ENCODE measurements at regions not wholly inside any gene's neighbourhood (a gene's known extent, or its start where the extent isn't known, plus 50 kb on each side); places are given as distances from the start of the nearest gene placed in this dataset.

GRCh38 chr14:85824526-85824925 lies 294.6 kb downstream of the FLRT2 start:
- Mint-ChIP-seq H3K27ac (no peak overlapping the region), H3K36me3 (ENCODE audit: low read depth) (no peaks in the 10 kb centered on the region), H3K27me3 (no peaks in the 10 kb centered on the region), H3K4me1 (ENCODE audit: low read depth) (no peaks in the 10 kb centered on the region), H3K9me3 (no peaks in the 10 kb centered on the region), H3K4me3 (no peak overlapping the region)

- H3K9me3 Mint-ChIP-seq, result no peaks in the 10 kb centered on the region
- H3K4me1 Mint-ChIP-seq (ENCODE audit: low read depth), result no peaks in the 10 kb centered on the region
- H3K36me3 Mint-ChIP-seq (ENCODE audit: low read depth), result no peaks in the 10 kb centered on the region
- H3K27me3 Mint-ChIP-seq, result no peaks in the 10 kb centered on the region
- no peak overlapping the region for H3K27ac Mint-ChIP-seq
- H3K4me3 Mint-ChIP-seq, result no peak overlapping the region
Observed at GRCh38 chr14:85822236-85822635, 292.3 kb downstream of the FLRT2 start.

GRCh38 chr14:85817430-85817829 lies 287.5 kb downstream of the FLRT2 start:
- H3K36me3 Mint-ChIP-seq (ENCODE audit: low read depth), result no peaks in the 10 kb centered on the region
- no peaks in the 10 kb centered on the region for H3K27me3 Mint-ChIP-seq
- H3K9me3 Mint-ChIP-seq, result peaks cover 3% of the 10 kb centered on the region
- no peak overlapping the region for H3K27ac Mint-ChIP-seq
- no peaks in the 10 kb centered on the region for H3K4me1 Mint-ChIP-seq (ENCODE audit: low read depth)
- H3K4me3 Mint-ChIP-seq, result no peak overlapping the region

GRCh38 chr14:85813040-85813439 lies 283.1 kb downstream of the FLRT2 start:
- H3K9me3 Mint-ChIP-seq, result peaks cover 7% of the 10 kb centered on the region
- H3K4me3 Mint-ChIP-seq, result no peak overlapping the region
- no peaks in the 10 kb centered on the region for H3K4me1 Mint-ChIP-seq (ENCODE audit: low read depth)
- no peak overlapping the region for H3K27ac Mint-ChIP-seq
- no peaks in the 10 kb centered on the region for H3K36me3 Mint-ChIP-seq (ENCODE audit: low read depth)
- peaks cover 7% of the 10 kb centered on the region for H3K27me3 Mint-ChIP-seq

GRCh38 chr14:85811340-85811739 lies 281.4 kb downstream of the FLRT2 start:
- H3K4me1 Mint-ChIP-seq (ENCODE audit: low read depth), result no peaks in the 10 kb centered on the region

GRCh38 chr14:85799668-85800067 lies 269.7 kb downstream of the FLRT2 start:
- no peak overlapping the region for H3K4me3 Mint-ChIP-seq
- no peaks in the 10 kb centered on the region for H3K36me3 Mint-ChIP-seq (ENCODE audit: low read depth)

More at GRCh38 chr14:85811340-85811739, 281.4 kb downstream of the FLRT2 start:
- Mint-ChIP-seq H3K4me3 (no peak overlapping the region), H3K27me3 (peaks cover 7% of the 10 kb centered on the region), H3K27ac (no peak overlapping the region), H3K36me3 (ENCODE audit: low read depth) (no peaks in the 10 kb centered on the region), H3K9me3 (peaks cover 11% of the 10 kb centered on the region)

GRCh38 chr14:85798856-85799255 lies 268.9 kb downstream of the FLRT2 start:
- Mint-ChIP-seq H3K4me1 (ENCODE audit: low read depth) (no peaks in the 10 kb centered on the region), H3K27me3 (no peaks in the 10 kb centered on the region), H3K36me3 (ENCODE audit: low read depth) (no peaks in the 10 kb centered on the region), H3K4me3 (no peak overlapping the region), H3K27ac (no peak overlapping the region), H3K9me3 (peaks cover 3% of the 10 kb centered on the region)

More at GRCh38 chr14:85799668-85800067, 269.7 kb downstream of the FLRT2 start:
- peaks cover 3% of the 10 kb centered on the region for H3K9me3 Mint-ChIP-seq
- H3K27me3 Mint-ChIP-seq, result no peaks in the 10 kb centered on the region
- H3K4me1 Mint-ChIP-seq (ENCODE audit: low read depth), result no peaks in the 10 kb centered on the region
- H3K27ac Mint-ChIP-seq, result no peak overlapping the region

- no peak overlapping the region for H3K27ac Mint-ChIP-seq
- peaks cover 6% of the 10 kb centered on the region for H3K4me1 Mint-ChIP-seq (ENCODE audit: low read depth)
- no peak overlapping the region for H3K4me3 Mint-ChIP-seq
- no peaks in the 10 kb centered on the region for H3K27me3 Mint-ChIP-seq
- no peaks in the 10 kb centered on the region for H3K9me3 Mint-ChIP-seq
- H3K36me3 Mint-ChIP-seq (ENCODE audit: low read depth), result no peaks in the 10 kb centered on the region
Observed at GRCh38 chr14:85793533-85793932, 263.6 kb downstream of the FLRT2 start.

GRCh38 chr14:85789506-85789905 lies 259.6 kb downstream of the FLRT2 start:
- Mint-ChIP-seq H3K9me3 (no peaks in the 10 kb centered on the region), H3K4me1 (ENCODE audit: low read depth) (peaks cover 6% of the 10 kb centered on the region), H3K27me3 (no peaks in the 10 kb centered on the region), H3K4me3 (no peak overlapping the region), H3K36me3 (ENCODE audit: low read depth) (no peaks in the 10 kb centered on the region), H3K27ac (no peak overlapping the region)

GRCh38 chr14:85788470-85789233 lies 258.7 kb downstream of the FLRT2 start:
- Mint-ChIP-seq H3K9me3 (no peaks in the 10 kb centered on the region), H3K36me3 (ENCODE audit: low read depth) (no peaks in the 10 kb centered on the region), H3K4me1 (ENCODE audit: low read depth) (peaks cover 6% of the 10 kb centered on the region), H3K27ac (no peak overlapping the region), H3K4me3 (no peak overlapping the region), H3K27me3 (no peaks in the 10 kb centered on the region)

- H3K36me3 Mint-ChIP-seq (ENCODE audit: low read depth), result no peaks in the 10 kb centered on the region
- H3K4me1 Mint-ChIP-seq (ENCODE audit: low read depth), result no peaks in the 10 kb centered on the region
- no peak overlapping the region for H3K27ac Mint-ChIP-seq
- peaks cover 3% of the 10 kb centered on the region for H3K27me3 Mint-ChIP-seq
- H3K4me3 Mint-ChIP-seq, result no peak overlapping the region
- H3K9me3 Mint-ChIP-seq, result peaks cover 2% of the 10 kb centered on the region
Observed at GRCh38 chr14:85766295-85766694, 236.4 kb downstream of the FLRT2 start.

- no peak overlapping the region for H3K4me3 Mint-ChIP-seq
- no peaks in the 10 kb centered on the region for H3K4me1 Mint-ChIP-seq (ENCODE audit: low read depth)
- peaks cover 2% of the 10 kb centered on the region for H3K9me3 Mint-ChIP-seq
Observed at GRCh38 chr14:85764822-85765221, 234.9 kb downstream of the FLRT2 start.

GRCh38 chr14:85762526-85762925 lies 232.6 kb downstream of the FLRT2 start:
- Mint-ChIP-seq H3K27me3 (no peaks in the 10 kb centered on the region), H3K4me3 (no peak overlapping the region), H3K9me3 (peaks cover 2% of the 10 kb centered on the region)

More at GRCh38 chr14:85764822-85765221, 234.9 kb downstream of the FLRT2 start:
- Mint-ChIP-seq H3K36me3 (ENCODE audit: low read depth) (no peaks in the 10 kb centered on the region), H3K27me3 (peaks cover 3% of the 10 kb centered on the region), H3K27ac (no peak overlapping the region)

GRCh38 chr14:85752175-85752574 lies 222.2 kb downstream of the FLRT2 start:
- Mint-ChIP-seq H3K4me1 (ENCODE audit: low read depth) (no peaks in the 10 kb centered on the region), H3K9me3 (peaks cover 5% of the 10 kb centered on the region), H3K36me3 (ENCODE audit: low read depth) (no peaks in the 10 kb centered on the region), H3K4me3 (no peak overlapping the region), H3K27ac (no peak overlapping the region), H3K27me3 (no peaks in the 10 kb centered on the region)

More at GRCh38 chr14:85762526-85762925, 232.6 kb downstream of the FLRT2 start:
- no peaks in the 10 kb centered on the region for H3K36me3 Mint-ChIP-seq (ENCODE audit: low read depth)
- H3K27ac Mint-ChIP-seq, result no peak overlapping the region
- no peaks in the 10 kb centered on the region for H3K4me1 Mint-ChIP-seq (ENCODE audit: low read depth)

- Mint-ChIP-seq H3K27me3 (no peaks in the 10 kb centered on the region), H3K9me3 (no peaks in the 10 kb centered on the region), H3K27ac (no peak overlapping the region), H3K36me3 (ENCODE audit: low read depth) (no peaks in the 10 kb centered on the region), H3K4me3 (no peak overlapping the region), H3K4me1 (ENCODE audit: low read depth) (no peaks in the 10 kb centered on the region)
Observed at GRCh38 chr14:85744573-85744972, 214.6 kb downstream of the FLRT2 start.

GRCh38 chr14:85732031-85732430 lies 202.1 kb downstream of the FLRT2 start:
- Mint-ChIP-seq H3K27ac (no peak overlapping the region), H3K9me3 (no peaks in the 10 kb centered on the region), H3K36me3 (ENCODE audit: low read depth) (no peaks in the 10 kb centered on the region), H3K4me1 (ENCODE audit: low read depth) (no peaks in the 10 kb centered on the region), H3K27me3 (no peaks in the 10 kb centered on the region), H3K4me3 (no peak overlapping the region)

Data from stimulated activated naive CD8-positive, alpha-beta T cell treated with anti-CD3 and anti-CD28 coated beads, Interleukin-15, Interleukin-2, amounts not matched to agents 100 ng/mL and 50 ng/mL, for 24 hours (primary cell).